SK-N-DZ (cell line): ENCODE measurements at regions not wholly inside any gene's neighbourhood (a gene's known extent, or its start where the extent isn't known, plus 50 kb on each side); places are given as distances from the start of the nearest gene placed in this dataset.
"Not testable (repeated sequence)": the region's sequence is repeated elsewhere in the genome, so short reads cannot be mapped to it uniquely, and the experiment has no call there.

Source experiments
- DNase-seq: peaks from one replicate; pipeline ENCODE4 v3.0.0-alpha.2; 2015; ENCODE audit warnings: low spot score

DNA sequence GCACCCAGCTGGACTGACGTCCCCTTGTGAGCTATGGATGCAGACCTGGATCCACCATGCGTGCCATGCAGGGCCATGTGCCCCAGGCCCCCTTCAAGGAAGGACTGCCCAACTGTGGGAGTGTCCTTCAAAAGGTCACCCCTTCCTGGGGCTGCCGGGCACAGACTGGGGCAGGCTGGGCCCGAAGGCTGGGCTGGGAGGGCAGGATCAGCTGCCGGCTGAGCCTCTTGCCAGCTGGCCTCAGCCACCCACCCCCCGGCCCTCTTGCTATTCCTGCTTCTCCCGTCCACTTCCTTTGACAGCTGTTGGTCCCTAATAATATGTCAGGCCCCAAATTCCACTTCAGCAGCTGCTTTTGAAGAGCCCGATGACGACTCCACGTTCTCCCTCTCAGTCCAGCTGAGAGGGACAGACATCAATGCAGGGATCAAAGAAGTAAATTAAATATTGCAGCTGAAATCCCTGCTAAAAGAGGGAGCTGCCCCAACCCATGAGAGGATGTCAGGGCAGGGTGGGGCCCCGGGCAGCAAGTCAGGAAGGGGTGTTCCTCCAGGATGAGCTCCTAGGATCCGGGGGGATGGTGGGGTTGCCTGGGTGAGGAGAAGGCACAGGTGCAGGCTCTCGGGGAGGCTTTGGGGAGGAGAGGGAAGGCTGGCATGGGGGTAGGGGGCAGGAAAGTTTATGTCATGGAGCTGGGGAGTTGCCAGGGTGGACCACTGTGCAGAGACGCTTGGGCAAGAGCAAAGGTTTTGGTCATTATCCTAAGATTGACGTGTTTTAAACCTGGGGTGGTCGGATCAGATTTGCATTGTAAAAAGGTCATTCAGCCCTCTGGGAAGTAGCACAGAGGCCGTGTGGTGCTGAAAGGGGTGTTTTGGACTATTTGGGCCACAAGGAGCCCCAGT is 185.0 kb downstream of the ANKRD60 start:
- DNase-seq = no peak

GRCh38 chr20:58042591-58042990 is 185.9 kb downstream of the ANKRD60 start:
- DNase-seq = no peak

DNA sequence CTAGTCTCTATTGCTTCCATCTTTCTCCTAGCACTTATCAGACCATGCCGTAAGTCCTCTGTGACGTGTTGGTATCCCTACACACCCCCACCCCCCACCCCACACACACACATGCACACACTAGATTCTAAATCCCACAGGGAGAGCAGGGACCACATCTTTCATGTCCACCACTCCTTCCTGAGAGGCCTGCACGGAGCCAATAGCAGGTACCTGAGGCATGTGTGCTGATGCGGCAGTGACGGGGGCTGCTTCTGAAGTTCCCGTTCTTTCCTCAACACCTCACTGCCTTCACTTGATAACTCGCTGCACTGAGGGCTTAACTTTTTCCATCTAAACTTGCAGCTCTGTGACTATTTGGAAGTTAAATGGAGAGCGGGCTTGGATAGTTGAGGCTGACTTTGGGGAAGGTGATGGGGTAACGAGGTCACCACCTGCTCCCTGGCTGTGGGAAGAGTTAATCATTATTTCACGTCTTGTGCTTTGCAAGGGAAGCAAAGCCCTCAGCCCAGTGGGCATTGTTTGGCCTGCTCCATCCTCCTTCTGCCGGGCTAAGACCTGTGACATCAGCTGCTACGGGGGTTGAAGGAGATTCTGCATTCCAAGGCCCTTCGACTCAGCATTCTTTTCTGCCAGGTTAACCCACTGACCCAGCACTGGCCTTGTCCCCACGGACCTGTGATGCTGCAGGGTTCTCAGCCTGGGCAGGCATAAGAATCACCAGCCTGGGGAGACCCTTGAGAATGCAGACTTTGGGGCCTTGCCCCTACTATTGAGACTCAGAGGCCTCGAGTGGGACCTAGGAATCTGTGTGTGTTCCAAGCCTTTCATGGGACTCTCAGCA is 187.8 kb downstream of the ANKRD60 start:
- DNase-seq = no peak

- DNase-seq = no peak
Observed at GRCh38 chr20:58039274-58040092, 189.0 kb downstream of the ANKRD60 start.

- no peak for DNase-seq
Observed at GRCh38 chr20:58038123-58038654, 190.3 kb downstream of the ANKRD60 start.

GRCh38 chr20:58037631-58038030 is 190.8 kb downstream of the ANKRD60 start:
- no peak for DNase-seq

DNA sequence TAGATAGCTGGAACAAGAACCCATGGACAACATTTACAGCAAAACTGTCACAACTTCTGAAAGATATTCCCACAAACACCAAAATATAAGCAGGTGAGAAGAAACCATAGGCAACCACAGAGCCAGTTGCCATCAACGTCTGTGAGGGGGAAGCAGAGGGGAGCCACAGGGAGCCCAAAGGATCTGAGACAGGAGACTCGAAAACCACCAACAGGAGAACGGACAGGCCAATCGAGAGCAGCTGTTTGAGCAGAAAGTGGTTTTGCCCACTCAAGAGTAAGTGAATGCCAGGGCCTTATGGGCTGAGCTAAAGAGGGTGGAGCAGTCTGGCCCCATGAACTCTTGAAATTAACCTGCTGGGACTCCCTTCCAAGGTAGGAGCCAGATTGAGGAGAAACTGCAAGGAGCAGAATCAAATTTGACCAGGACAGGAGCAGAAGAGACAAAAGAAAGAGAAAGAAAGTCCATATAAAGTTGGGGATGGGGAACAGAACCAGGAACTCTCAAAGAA is 195.4 kb downstream of the ANKRD60 start:
- no peak for DNase-seq

- no peak for DNase-seq
Observed at GRCh38 chr20:58032599-58032998, 195.9 kb downstream of the ANKRD60 start.

GRCh38 chr20:58031350-58031749 is 197.1 kb downstream of the ANKRD60 start:
- DNase-seq = not testable (repeated sequence)

DNA sequence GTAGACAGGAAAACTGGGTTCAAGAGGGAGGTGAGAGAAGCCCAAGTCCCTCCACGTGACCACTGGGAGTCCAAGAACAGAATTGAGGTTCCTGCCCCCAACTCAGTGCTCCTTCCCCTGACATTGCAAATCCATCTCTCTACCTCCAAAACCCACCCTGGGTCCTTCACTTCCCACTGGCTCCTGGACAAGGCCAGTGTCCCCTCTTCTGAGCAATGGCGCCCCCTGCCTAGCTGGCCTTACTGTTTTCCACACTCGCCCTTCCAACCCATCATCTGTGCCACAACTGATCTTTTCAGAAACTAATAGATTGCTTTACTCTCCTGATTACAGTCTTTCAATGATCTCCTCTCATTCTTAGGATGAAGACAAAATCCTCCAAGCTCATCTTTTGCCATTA is 200.3 kb downstream of the ANKRD60 start:
- no peak for DNase-seq

GRCh38 chr20:58026361-58026760 is 202.1 kb downstream of the ANKRD60 start:
- DNase-seq = no peak

GRCh38 chr20:58025233-58025632 is 203.2 kb downstream of the ANKRD60 start:
- no peak for DNase-seq

DNA sequence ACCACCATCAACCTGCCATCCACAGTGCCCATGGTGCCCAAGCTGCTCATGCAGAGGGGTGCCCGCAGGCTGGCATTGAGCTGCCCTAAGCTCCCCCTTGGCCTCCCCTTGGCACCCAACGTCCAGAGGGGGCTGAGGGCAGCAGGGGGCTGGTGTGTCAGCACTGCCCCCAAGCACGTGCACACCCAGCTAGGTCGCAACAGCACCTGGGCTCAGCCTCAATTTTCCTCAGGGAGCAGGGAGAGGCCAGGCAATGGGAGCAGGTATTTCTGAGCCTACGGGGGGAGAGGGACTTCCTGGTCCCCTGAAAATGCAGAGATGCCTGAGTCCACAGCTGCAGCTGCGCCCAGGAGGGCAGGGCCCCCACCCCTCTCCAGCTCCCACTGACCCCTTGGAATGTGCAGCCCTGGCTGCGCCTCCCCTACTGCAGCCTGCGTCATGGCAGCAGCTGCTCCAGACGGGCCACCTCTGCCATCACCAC is 204.2 kb downstream of the ANKRD60 start:
- no peak for DNase-seq

GRCh38 chr20:58023781-58024180 is 204.7 kb downstream of the ANKRD60 start:
- DNase-seq = no peak

DNA sequence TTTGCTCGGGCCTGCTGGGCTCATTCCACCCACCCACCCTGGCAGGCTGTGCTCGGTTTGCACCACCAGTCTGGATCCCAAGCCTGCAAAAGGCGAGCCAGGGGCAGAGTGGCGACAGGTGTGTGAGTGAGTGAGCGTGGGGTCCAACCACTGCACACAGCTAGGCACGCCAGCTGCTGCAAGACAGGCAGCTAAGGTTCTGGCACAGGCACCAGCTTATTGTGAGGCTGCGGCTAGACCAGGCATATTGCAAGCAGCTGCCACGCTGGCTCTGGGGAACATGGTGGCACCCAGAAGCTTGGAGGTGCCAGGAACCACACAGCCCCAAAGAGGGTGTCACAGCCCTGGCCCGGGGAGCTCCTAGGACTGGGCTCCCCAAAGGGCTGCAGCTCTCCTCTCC is 205.1 kb downstream of the ANKRD60 start:
- DNase-seq = no peak

GRCh38 chr20:58022711-58023110 is 205.7 kb downstream of the ANKRD60 start:
- DNase-seq = no peak

DNA sequence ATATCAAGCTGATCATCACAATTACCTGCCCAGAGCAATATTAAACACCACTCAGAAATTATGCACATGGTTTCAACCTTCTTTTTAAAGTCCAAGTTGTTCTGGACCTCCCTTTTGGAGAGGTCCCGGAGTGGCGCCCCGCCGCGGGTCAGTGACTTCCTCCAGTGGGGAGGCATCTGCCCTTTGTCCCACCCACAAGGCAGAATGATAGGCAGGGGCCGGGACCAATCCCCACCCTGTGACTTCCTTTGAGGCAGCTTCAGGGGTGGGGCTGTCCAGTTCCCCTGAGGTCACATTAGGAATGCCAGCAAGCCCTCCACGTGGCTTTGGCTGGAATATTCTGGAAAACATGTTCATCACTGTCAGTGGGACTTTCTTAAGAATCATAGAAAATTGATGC is 207.0 kb downstream of the ANKRD60 start:
- no peak for DNase-seq

GRCh38 chr20:58020656-58021454 is 207.6 kb downstream of the ANKRD60 start:
- DNase-seq = no peak

- no peak for DNase-seq
Observed at GRCh38 chr20:58019850-58020625, 208.4 kb downstream of the ANKRD60 start.
